GM18868 (cell line): ENCODE measurements at regions not wholly inside any gene's neighbourhood (a gene's known extent, or its start where the extent isn't known, plus 50 kb on each side); places are given as distances from the start of the nearest gene placed in this dataset.

Source experiments
- ATAC-seq: cut with Tn5 transposase; IDR thresholded peaks from one replicate; pipeline ENCODE4 v1.9.1; 2021; ENCODE audit warnings: mild to moderate bottlenecking, moderate library complexity; ENCODE audit not compliant: unreplicated experiment

- no peak for ATAC-seq
Observed at GRCh38 chr5:76030343-76030742, 52.8 kb upstream of the SV2C start.

- ATAC-seq, result no peak
Observed at GRCh38 chr5:76029739-76030138, 53.4 kb upstream of the SV2C start.

GRCh38 chr5:76025790-76026189 is 57.4 kb upstream of the SV2C start:
- ATAC-seq, result no peak

GRCh38 chr5:76025069-76025468 is 58.1 kb upstream of the SV2C start:
- no peak for ATAC-seq

- no peak for ATAC-seq
Observed at GRCh38 chr5:76022611-76023010, 60.6 kb upstream of the SV2C start.

- no peak for ATAC-seq
Observed at GRCh38 chr5:76021936-76022584, 61.1 kb upstream of the SV2C start.

- no peak for ATAC-seq
Observed at GRCh38 chr5:76016258-76016657, 66.9 kb upstream of the SV2C start.

GRCh38 chr5:76014005-76014404 is 69.2 kb upstream of the SV2C start:
- no peak for ATAC-seq

- ATAC-seq, result no peak
Observed at GRCh38 chr5:76007904-76008303, 75.3 kb upstream of the SV2C start.

GRCh38 chr5:76000582-76000981 is 82.6 kb upstream of the SV2C start:
- no peak for ATAC-seq

GRCh38 chr5:75993643-75994520 is 89.3 kb upstream of the SV2C start:
- no peak for ATAC-seq

GRCh38 chr5:75993183-75993582 is 90.0 kb upstream of the SV2C start:
- no peak for ATAC-seq

GRCh38 chr5:75992753-75993152 is 90.4 kb upstream of the SV2C start:
- ATAC-seq, result no peak

GRCh38 chr5:75985077-75985476 is 98.1 kb upstream of the SV2C start:
- no peak for ATAC-seq

- ATAC-seq, result no peak
Observed at GRCh38 chr5:75975496-75975895, 107.7 kb upstream of the SV2C start.

- no peak for ATAC-seq
Observed at GRCh38 chr5:75965292-75965691, 117.9 kb upstream of the SV2C start.

GRCh38 chr5:75964008-75964407 is 119.2 kb upstream of the SV2C start:
- ATAC-seq, result peak; percentile 79

- no peak for ATAC-seq
Observed at GRCh38 chr5:75963554-75963953, 119.6 kb upstream of the SV2C start.

- no peak for ATAC-seq
Observed at GRCh38 chr5:75961818-75962217, 121.4 kb upstream of the SV2C start.

GRCh38 chr5:75960129-75960528 is 123.1 kb upstream of the SV2C start:
- no peak for ATAC-seq

- ATAC-seq, result no peak
Observed at GRCh38 chr5:75952963-75953362, 130.2 kb upstream of the SV2C start.

GRCh38 chr5:75952291-75952690 is 130.9 kb upstream of the SV2C start:
- no peak for ATAC-seq
